Stimulated activated memory B cell treated with anti-CD40 and anti-IgM and Interleukin-4, amounts not matched to agents 10 μg/mL and 1 μg/mL and 100 μg/mL, for 72 hours (primary cell): ENCODE measurements at regions not wholly inside any gene's neighbourhood (a gene's known extent, or its start where the extent isn't known, plus 50 kb on each side); places are given as distances from the start of the nearest gene placed in this dataset.
"Not testable (repeated sequence)": the region's sequence is repeated elsewhere in the genome, so short reads cannot be mapped to it uniquely, and the experiment has no call there.

ENCODE experiments used
- ATAC-seq: fragments of 150-1000 bp; cut with Tn5 transposase; 2 replicates; pipeline ENCODE4 v1.10.0; 2021
- H3K27ac Mint-ChIP-seq: one replicate; pipeline ENCODE4 v1.8.0; 2022; ENCODE audit warnings: mild to moderate bottlenecking, mixed read lengths
- H3K27me3 Mint-ChIP-seq: one replicate; pipeline ENCODE4 v1.8.0; 2022; ENCODE audit warnings: mixed read lengths
- H3K36me3 Mint-ChIP-seq: one replicate; pipeline ENCODE4 v1.8.0; 2022; ENCODE audit warnings: mixed read lengths
- H3K4me1 Mint-ChIP-seq: one replicate; pipeline ENCODE4 v1.8.0; 2022; ENCODE audit warnings: mixed read lengths
- H3K4me3 Mint-ChIP-seq: one replicate; pipeline ENCODE4 v1.8.0; 2022; ENCODE audit warnings: mild to moderate bottlenecking, moderate library complexity, mixed read lengths
- H3K9me3 Mint-ChIP-seq: one replicate; pipeline ENCODE4 v1.8.0; 2022; ENCODE audit warnings: mixed read lengths

DNA sequence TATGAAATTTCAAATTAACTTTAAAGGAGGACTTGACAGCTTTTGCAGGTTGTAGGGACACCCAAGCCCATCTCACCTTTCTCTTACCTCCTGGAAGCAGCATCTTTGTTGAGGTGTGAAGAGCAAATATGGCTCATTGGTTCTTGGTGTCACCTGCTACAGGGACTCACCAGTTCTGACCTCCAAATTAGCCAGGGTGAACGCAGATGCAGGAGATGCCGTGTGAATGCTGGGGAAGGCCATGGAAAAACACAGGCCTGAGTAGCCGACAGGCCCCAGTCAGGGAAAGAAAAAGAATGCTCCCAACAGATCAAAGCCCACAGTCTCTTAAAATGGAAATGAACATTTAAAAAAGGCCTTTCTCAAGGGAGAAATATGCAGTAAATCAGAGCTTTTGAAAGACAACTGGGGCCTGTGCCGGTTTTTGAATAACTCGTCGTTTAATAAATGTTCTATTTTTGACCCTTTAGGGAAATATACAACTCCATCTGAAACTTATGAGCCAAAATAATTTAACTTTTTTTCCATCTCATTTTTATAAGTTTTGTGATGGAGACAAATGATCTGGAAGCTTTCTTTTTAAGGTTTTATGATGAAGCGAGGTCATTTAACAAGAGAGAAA, 167.5 kb downstream of the CD83 start:
- no peak for ATAC-seq
- Mint-ChIP-seq H3K9me3 (peaks cover 2% of the 10 kb centered on the region), H3K27ac (peak overlapping the region; percentile 16), H3K36me3 (peaks cover 15% of the 10 kb centered on the region), H3K27me3 (no peaks in the 10 kb centered on the region), H3K4me1 (no peaks in the 10 kb centered on the region), H3K4me3 (no peak overlapping the region)

DNA sequence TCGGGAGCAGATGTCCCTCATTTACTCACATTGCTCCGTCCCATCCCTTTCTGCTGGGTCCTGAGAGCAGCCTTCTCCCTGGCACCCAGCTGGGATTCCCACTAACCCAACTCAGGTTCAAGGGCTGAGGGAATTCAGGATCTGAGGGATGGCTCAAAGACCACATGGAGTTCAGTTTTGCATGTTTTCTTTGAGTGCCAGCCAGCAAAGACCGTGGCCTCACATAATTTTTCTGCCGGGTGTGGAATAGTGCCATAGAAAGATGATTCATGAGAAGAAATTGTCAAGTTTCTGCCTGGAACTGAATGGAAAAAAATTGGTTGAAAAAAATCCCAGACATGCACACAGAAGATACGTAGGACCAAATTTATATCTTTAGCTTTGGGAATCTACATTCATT, 168.6 kb downstream of the CD83 start:
- H3K4me1 Mint-ChIP-seq, result peaks cover 6% of the 10 kb centered on the region
- H3K4me3 Mint-ChIP-seq, result no peak overlapping the region
- H3K36me3 Mint-ChIP-seq, result peaks cover 5% of the 10 kb centered on the region
- H3K27me3 Mint-ChIP-seq, result no peaks in the 10 kb centered on the region
- ATAC-seq, result no peak
- H3K27ac Mint-ChIP-seq, result no peak overlapping the region
- peaks cover 2% of the 10 kb centered on the region for H3K9me3 Mint-ChIP-seq

DNA sequence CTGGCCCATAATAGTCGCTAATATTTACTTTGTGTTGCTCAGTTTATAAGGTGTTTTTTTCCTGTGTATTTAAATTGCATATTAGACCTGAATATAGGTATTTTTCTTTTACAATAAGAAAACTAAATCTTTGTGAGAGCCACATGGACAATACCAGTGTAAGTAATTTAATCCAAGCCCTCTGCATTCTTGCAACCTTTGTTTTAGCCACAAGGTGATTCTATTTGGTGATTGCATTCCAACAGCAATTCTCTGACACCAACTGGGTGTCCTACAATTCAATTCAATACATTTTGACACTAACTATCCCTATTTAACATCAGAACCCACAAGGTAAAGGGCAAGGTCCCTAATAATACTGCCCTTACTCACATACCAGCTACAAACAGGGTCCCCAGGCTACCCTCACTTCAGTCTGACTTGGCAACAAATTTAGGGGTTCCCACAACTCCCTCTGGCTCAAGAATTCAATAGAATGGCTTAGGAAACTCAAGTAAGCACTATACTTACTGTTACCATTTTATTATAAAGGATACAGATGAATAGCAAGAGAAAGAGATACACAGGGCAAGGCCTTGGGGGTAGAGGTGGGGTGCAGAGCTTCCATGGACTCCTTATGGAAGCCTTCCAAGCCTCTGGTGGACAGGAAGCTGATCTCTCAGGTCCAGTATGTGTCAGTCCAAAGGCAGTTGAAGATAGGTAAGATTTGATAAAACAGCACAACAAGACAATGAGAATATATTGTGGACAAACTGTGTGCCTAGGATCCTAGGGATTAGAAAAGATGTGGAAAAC, 169.3 kb downstream of the CD83 start:
- Mint-ChIP-seq H3K27me3 (no peaks in the 10 kb centered on the region), H3K9me3 (peaks cover 2% of the 10 kb centered on the region), H3K27ac (no peak overlapping the region), H3K4me3 (no peak overlapping the region), H3K4me1 (peaks cover 6% of the 10 kb centered on the region), H3K36me3 (no peaks in the 10 kb centered on the region)
- ATAC-seq, result no peak

GRCh38 chr6:14287707-14288106, 170.1 kb downstream of the CD83 start:
- no peaks in the 10 kb centered on the region for H3K27me3 Mint-ChIP-seq
- peaks cover 11% of the 10 kb centered on the region for H3K4me1 Mint-ChIP-seq
- H3K27ac Mint-ChIP-seq, result no peak overlapping the region
- ATAC-seq, result no peak
- peaks cover 4% of the 10 kb centered on the region for H3K36me3 Mint-ChIP-seq
- H3K4me3 Mint-ChIP-seq, result no peak overlapping the region
- H3K9me3 Mint-ChIP-seq, result peaks cover 2% of the 10 kb centered on the region

GRCh38 chr6:14288910-14289309, 171.3 kb downstream of the CD83 start:
- no peaks in the 10 kb centered on the region for H3K27me3 Mint-ChIP-seq
- ATAC-seq, result no peak
- H3K9me3 Mint-ChIP-seq, result peaks cover 2% of the 10 kb centered on the region
- peaks cover 10% of the 10 kb centered on the region for H3K36me3 Mint-ChIP-seq
- no peak overlapping the region for H3K27ac Mint-ChIP-seq
- no peak overlapping the region for H3K4me3 Mint-ChIP-seq
- H3K4me1 Mint-ChIP-seq, result peaks cover 17% of the 10 kb centered on the region

DNA sequence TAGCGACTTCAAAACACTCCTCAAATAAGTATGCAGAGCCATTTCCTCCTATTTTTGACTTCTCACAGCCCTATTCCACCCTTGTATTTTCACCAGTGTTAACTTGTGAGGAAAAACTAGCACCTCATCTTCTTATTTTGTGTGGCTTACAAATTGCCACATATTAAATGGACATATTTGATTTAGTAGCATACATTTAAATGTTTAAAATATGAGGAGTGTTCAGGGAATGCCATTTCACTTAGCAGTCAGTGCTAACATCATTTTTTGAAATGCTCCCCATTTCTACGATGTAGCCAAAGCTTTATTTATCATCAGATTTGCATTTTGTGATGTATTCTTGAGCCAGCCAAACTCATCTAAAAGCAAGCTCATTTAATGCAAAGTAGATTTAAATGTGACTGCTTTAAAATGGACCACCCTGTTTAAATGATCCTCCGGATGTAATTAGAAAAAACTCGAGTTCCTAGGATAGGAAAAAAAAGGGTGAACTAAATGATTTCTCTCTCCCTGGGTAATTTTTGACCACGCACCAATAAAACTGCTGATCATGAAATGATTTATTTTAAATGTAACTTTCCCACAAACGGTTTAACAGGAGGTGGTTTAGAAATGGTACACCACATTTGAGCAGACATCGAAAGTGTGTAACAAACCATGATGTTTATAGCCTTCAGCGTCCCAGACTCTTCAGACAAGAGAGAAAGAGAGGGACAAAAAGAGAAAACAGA, 172.6 kb downstream of the CD83 start:
- Mint-ChIP-seq H3K27ac (no peak overlapping the region), H3K4me3 (no peak overlapping the region)
- ATAC-seq, result no peak

DNA sequence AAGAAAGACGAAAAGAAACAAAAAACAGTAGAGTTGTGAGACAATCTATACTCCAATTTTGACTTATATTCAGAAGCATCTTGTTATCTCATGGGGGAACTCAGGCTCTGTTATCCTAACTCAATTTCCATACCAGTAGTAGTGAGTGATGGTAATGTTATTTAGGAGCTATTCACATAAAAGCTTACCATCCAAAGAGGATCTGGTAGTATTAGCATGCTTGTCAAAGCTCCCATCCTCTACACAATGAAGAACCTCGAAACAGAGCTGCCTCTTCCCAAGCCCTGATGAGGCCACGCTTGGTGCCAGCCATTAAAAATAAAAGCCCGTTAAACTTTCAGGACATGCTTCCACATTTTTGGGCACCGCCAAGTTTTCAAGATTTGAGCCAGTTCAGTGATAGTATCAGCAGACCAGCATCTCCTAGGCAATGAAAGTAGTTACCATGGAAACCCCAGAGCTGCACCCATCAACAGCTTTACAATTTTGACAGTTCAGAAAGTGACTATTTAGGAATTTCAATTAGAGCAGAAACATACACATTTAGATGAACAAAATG, 173.3 kb downstream of the CD83 start:
- Mint-ChIP-seq H3K27ac (no peak overlapping the region), H3K4me3 (no peak overlapping the region), H3K4me1 (peaks cover 18% of the 10 kb centered on the region), H3K9me3 (peaks cover 2% of the 10 kb centered on the region), H3K27me3 (no peaks in the 10 kb centered on the region), H3K36me3 (peaks cover 19% of the 10 kb centered on the region)
- ATAC-seq, result no peak

More for the DNA sequence above, 172.6 kb downstream of the CD83 start:
- peaks cover 18% of the 10 kb centered on the region for H3K4me1 Mint-ChIP-seq
- H3K36me3 Mint-ChIP-seq, result peaks cover 19% of the 10 kb centered on the region
- H3K9me3 Mint-ChIP-seq, result peaks cover 2% of the 10 kb centered on the region
- no peaks in the 10 kb centered on the region for H3K27me3 Mint-ChIP-seq

DNA sequence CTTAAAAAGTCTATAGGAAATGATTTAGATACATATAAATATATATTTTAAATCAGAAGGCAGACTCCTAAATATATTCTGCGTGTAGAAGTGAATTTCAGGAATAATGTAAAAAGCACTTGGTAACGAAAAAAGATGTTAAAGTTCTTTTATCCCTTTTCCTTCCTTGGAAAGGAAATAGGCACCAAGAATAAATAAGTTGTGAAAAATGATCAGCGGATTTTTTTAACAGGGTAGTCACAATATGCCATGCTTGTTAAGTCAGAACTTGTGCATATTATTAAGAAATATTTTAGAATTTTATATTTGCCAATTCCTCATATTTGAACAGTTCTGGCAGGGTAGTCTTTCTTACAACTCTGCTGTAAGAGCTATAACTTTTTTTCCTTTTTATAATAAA, 173.8 kb downstream of the CD83 start:
- Mint-ChIP-seq H3K9me3 (peaks cover 2% of the 10 kb centered on the region), H3K27me3 (no peaks in the 10 kb centered on the region), H3K4me1 (peaks cover 18% of the 10 kb centered on the region), H3K27ac (no peak overlapping the region), H3K36me3 (peaks cover 19% of the 10 kb centered on the region), H3K4me3 (no peak overlapping the region)
- no peak for ATAC-seq

DNA sequence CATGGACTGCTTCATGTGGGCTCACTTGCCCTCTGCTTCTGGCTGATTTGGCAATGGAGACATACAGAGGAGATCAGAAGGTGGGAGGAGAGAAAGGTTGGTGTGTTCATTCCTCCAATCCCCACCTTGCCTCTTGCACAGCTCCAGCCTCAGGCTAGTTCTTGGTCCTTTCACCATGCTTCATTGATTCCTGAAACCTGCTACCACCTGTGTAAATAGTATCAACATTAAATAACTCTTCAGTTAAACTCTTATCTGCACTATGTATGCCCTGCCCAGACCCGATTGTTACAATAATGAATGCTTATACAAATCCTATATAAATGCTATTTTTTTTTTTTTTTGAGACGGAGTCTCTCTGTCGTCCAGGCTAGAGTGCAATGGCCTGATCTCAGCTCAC, 174.5 kb downstream of the CD83 start:
- no peak for ATAC-seq
- peaks cover 18% of the 10 kb centered on the region for H3K4me1 Mint-ChIP-seq
- H3K4me3 Mint-ChIP-seq, result no peak overlapping the region
- no peak overlapping the region for H3K27ac Mint-ChIP-seq
- H3K36me3 Mint-ChIP-seq, result peaks cover 19% of the 10 kb centered on the region
- H3K9me3 Mint-ChIP-seq, result peaks cover 2% of the 10 kb centered on the region
- no peaks in the 10 kb centered on the region for H3K27me3 Mint-ChIP-seq

DNA sequence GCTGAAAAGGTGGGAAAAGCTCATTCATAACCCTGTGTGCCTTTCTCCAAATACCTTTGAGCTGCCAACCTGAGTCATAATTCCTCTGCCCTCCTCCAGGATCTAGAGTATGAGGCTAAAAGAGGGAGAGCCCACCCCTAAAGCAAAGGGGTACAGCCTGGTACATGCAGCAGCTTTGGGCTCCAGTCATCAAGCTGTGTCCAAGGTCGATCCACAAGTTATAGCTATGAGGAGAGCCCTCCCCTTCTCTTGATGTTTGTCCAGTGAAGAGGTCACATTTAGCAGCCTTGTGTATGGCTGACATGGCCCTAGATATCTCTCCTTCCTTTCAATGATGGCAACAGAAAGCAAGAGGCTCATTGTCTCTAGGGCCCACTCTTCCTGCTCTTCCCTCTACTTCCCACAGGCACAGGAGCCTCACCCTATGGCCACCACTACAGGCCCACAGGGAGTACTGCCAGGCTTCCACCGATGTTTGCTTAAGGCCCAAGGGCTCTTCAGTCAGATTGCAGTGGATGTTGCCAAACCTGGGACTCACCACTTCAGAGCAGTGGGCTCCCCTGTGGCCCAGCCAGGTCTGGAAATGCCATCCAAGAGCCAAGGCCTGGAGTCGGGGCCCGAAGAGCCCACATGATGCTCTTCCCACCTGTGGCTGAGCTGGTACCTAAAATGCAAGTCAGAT, 176.8 kb downstream of the CD83 start:
- Mint-ChIP-seq H3K36me3 (peaks cover 19% of the 10 kb centered on the region), H3K27me3 (no peaks in the 10 kb centered on the region), H3K4me3 (no peak overlapping the region), H3K27ac (peak overlapping the region; percentile 42), H3K9me3 (no peaks in the 10 kb centered on the region), H3K4me1 (peaks cover 18% of the 10 kb centered on the region)
- ATAC-seq, result no peak

DNA sequence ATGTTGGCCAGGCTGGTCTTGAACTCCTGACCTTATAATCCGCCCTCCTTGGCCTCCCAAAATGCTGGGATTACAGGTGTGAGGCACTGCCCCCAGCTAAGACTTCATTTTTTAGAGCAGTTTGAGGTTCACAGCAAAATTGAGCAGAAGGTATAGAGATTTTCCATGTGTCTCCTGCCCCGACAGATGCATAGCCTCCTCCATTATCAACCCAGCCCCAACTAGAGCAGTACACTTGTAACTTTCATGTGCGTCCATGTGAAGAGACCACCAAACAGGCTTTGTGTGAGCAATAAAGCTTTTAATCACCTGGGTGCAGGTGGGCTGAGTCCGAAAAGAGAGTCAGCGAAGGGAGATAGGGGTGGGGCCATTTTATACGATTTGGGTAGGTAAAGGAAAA, 179.1 kb downstream of the CD83 start:
- H3K4me3 Mint-ChIP-seq, ATAC-seq, H3K27me3 Mint-ChIP-seq, H3K9me3 Mint-ChIP-seq, H3K27ac Mint-ChIP-seq: not testable (repeated sequence)
- H3K4me1 Mint-ChIP-seq, result peaks cover 12% of the 10 kb centered on the region
- H3K36me3 Mint-ChIP-seq, result peaks cover 23% of the 10 kb centered on the region

DNA sequence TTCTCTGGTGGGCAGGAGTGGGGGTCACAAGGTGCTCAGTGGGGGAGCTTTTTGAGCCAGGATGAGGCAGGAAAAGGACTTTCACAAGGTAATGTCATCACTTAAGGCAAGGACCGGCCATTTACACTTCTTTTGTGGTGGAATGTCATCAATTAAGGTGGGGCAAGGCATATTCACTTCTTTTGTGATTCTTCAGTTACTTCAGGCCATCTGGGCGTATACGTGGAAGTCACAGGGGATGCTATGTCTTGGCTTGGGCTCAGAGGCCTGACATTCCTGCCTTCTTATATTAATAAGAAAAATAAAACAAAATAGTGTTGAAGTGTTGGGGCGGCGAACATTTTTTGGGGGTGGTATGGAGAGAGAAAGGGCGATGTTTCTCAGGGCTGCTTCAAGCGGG, 179.5 kb downstream of the CD83 start:
- H3K4me3 Mint-ChIP-seq, H3K27ac Mint-ChIP-seq, ATAC-seq, H3K27me3 Mint-ChIP-seq, H3K9me3 Mint-ChIP-seq, H3K4me1 Mint-ChIP-seq: not testable (repeated sequence)
- H3K36me3 Mint-ChIP-seq, result peaks cover 22% of the 10 kb centered on the region

GRCh38 chr6:14300189-14300588, 182.6 kb downstream of the CD83 start:
- not testable (repeated sequence) for ATAC-seq, H3K36me3 Mint-ChIP-seq, H3K9me3 Mint-ChIP-seq, H3K4me3 Mint-ChIP-seq, H3K4me1 Mint-ChIP-seq, H3K27me3 Mint-ChIP-seq, H3K27ac Mint-ChIP-seq

GRCh38 chr6:14300721-14301120, 183.1 kb downstream of the CD83 start:
- H3K4me3 Mint-ChIP-seq, H3K27me3 Mint-ChIP-seq, H3K36me3 Mint-ChIP-seq, H3K4me1 Mint-ChIP-seq, H3K27ac Mint-ChIP-seq, H3K9me3 Mint-ChIP-seq, ATAC-seq: not testable (repeated sequence)

DNA sequence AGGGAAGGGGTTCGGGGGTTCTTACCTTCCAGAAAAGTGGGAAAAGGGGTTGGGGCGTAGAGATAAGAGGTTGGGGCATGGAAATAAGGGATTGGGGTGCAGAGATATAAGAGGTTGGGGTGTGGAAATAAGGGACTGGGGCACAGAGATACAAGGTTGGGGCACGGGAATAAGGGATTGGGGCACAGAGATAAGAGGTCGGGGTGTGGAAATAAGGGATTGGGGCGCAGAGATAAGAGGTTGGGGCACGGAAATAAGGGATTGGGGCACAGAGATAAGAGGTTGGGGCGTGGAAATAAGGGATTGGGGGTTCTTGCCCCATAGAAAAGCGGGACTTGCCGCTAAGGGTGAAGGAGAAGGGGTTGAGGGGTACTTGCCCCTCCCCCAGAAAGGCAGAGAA, 183.9 kb downstream of the CD83 start:
- peaks cover 17% of the 10 kb centered on the region for H3K4me1 Mint-ChIP-seq
- not testable (repeated sequence) for H3K27ac Mint-ChIP-seq, H3K27me3 Mint-ChIP-seq, H3K36me3 Mint-ChIP-seq, H3K9me3 Mint-ChIP-seq, ATAC-seq, H3K4me3 Mint-ChIP-seq
